DMS53 (cell line): ENCODE measurements at regions not wholly inside any gene's neighbourhood (a gene's known extent, or its start where the extent isn't known, plus 50 kb on each side); places are given as distances from the start of the nearest gene placed in this dataset.
"Not testable (repeated sequence)": the region's sequence is repeated elsewhere in the genome, so short reads cannot be mapped to it uniquely, and the experiment has no call there.

ENCODE experiments used
- DNase-seq: peaks from one replicate; lab custom pipeline; 2025; lab: John Stamatoyannopoulos, UW

- DNase-seq, result peak; percentile 64
These were observed 229.8 kb upstream of the TEX13C start for GRCh38 chrX:125089761-125090445.

- no peak for DNase-seq
These were observed 225.8 kb upstream of the TEX13C start for GRCh38 chrX:125093852-125094251.

GRCh38 chrX:125094901-125095300 lies 224.8 kb upstream of the TEX13C start:
- DNase-seq, result no peak

GRCh38 chrX:125096469-125096868 lies 223.2 kb upstream of the TEX13C start:
- peak; percentile 19 for DNase-seq

- peak; percentile 6 for DNase-seq
These were observed 222.8 kb upstream of the TEX13C start for GRCh38 chrX:125096870-125097269.

- DNase-seq, result no peak
These were observed 217.5 kb upstream of the TEX13C start for GRCh38 chrX:125101971-125102755.

GRCh38 chrX:125103693-125104092 lies 216.0 kb upstream of the TEX13C start:
- DNase-seq, result no peak

GRCh38 chrX:125108921-125109320 lies 210.8 kb upstream of the TEX13C start:
- peak; percentile 4 for DNase-seq

- DNase-seq, result peak; percentile 77
These were observed 188.5 kb upstream of the TEX13C start for GRCh38 chrX:125131164-125131563.

GRCh38 chrX:125132274-125132673 lies 187.4 kb upstream of the TEX13C start:
- DNase-seq, result peak; percentile 60

GRCh38 chrX:125137521-125137920 lies 182.2 kb upstream of the TEX13C start:
- DNase-seq, result no peak

GRCh38 chrX:125150231-125150630 lies 169.4 kb upstream of the TEX13C start:
- no peak for DNase-seq

GRCh38 chrX:125151146-125151545 lies 168.5 kb upstream of the TEX13C start:
- no peak for DNase-seq

GRCh38 chrX:125152011-125152410 lies 167.7 kb upstream of the TEX13C start:
- DNase-seq, result no peak

- no peak for DNase-seq
These were observed 166.1 kb upstream of the TEX13C start for GRCh38 chrX:125153621-125154020.

GRCh38 chrX:125154288-125155257 lies 165.1 kb upstream of the TEX13C start:
- not testable (repeated sequence) for DNase-seq

- DNase-seq, result not testable (repeated sequence)
These were observed 164.2 kb upstream of the TEX13C start for GRCh38 chrX:125155296-125156033.

GRCh38 chrX:125170459-125170858 lies 149.2 kb upstream of the TEX13C start:
- DNase-seq, result no peak

GRCh38 chrX:125172531-125172930 lies 147.1 kb upstream of the TEX13C start:
- DNase-seq, result no peak

- no peak for DNase-seq
These were observed 143.6 kb upstream of the TEX13C start for GRCh38 chrX:125175991-125176584.

GRCh38 chrX:125193921-125194320 lies 125.8 kb upstream of the TEX13C start:
- DNase-seq, result no peak
